ENCODE measurements at regions not wholly inside any gene's neighbourhood (a gene's known extent, or its start where the extent isn't known, plus 50 kb on each side); places are given as distances from the start of the nearest gene placed in this dataset.

DNA sequence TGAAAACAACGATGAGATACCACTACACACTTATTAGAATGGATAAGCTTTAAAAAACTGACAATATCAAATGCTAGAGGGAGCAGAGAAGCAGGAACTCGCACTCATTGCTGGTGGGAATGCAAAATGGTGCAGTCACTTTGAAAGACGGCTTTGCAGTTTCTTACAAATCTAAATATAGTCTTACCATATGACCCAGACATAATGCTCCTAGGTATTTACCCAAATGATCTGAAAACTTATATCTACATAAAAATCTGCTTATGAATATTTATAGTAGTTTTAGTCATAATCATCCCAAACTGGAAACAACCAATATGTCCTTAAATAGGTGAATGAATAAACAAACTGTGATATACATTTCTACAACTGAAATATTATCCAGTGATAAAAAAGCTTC is 430.9 kb downstream of the MATN1 start:
- no peak for DNase-seq (ENCODE audit: low read depth)
- H3K4me3 ChIP-seq (ENCODE audit: low read depth, low read length), result no peak overlapping the region
- TF ChIP-seq, protein P1, sequence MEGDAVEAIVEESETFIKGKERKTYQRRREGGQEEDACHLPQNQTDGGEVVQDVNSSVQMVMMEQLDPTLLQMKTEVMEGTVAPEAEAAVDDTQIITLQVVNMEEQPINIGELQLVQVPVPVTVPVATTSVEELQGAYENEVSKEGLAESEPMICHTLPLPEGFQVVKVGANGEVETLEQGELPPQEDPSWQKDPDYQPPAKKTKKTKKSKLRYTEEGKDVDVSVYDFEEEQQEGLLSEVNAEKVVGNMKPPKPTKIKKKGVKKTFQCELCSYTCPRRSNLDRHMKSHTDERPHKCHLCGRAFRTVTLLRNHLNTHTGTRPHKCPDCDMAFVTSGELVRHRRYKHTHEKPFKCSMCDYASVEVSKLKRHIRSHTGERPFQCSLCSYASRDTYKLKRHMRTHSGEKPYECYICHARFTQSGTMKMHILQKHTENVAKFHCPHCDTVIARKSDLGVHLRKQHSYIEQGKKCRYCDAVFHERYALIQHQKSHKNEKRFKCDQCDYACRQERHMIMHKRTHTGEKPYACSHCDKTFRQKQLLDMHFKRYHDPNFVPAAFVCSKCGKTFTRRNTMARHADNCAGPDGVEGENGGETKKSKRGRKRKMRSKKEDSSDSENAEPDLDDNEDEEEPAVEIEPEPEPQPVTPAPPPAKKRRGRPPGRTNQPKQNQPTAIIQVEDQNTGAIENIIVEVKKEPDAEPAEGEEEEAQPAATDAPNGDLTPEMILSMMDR (IDR thresholded peaks at IDR 0.05; ENCODE audit: low read depth, low read length), result no peak
- TF ChIP-seq, protein P2, sequence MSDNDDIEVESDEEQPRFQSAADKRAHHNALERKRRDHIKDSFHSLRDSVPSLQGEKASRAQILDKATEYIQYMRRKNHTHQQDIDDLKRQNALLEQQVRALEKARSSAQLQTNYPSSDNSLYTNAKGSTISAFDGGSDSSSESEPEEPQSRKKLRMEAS (IDR thresholded peaks at IDR 0.05; ENCODE audit: low read depth, low read length), result no peak
- no peak for TF ChIP-seq POLR2A (IDR thresholded peaks at IDR 0.05; ENCODE audit: extremely low read depth, insufficient read length)
- no peak for TF ChIP-seq MYC (IDR thresholded peaks at IDR 0.05; ENCODE audit: low read depth, low read length)

DNA sequence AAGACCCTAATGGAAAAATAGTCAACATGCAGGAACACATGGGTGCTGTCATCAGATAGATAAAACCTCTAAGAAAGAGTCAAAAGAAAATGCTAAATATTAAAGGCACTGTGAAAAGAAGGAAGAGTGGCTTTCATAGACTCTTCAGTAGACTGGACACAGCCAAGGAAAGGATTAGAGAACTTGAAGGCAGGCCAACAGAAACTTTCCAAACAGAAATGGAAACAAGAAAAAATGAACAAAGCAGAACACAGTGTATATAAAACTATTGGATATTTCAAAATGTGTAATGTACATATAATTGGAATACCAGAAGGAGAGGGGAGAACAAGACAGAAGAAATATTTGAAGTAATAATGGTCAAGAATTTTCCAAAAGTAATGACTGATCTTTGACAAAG is 431.9 kb downstream of the MATN1 start:
- DNase-seq (ENCODE audit: low read depth), result no peak
- H3K4me3 ChIP-seq (ENCODE audit: low read depth, low read length), result no peak overlapping the region
- no peak for TF ChIP-seq MYC (IDR thresholded peaks at IDR 0.05; ENCODE audit: low read depth, low read length)
- TF ChIP-seq, protein P1 (IDR thresholded peaks at IDR 0.05; ENCODE audit: low read depth, low read length), result no peak
- TF ChIP-seq, protein P2 (IDR thresholded peaks at IDR 0.05; ENCODE audit: low read depth, low read length), result no peak
- no peak for TF ChIP-seq POLR2A (IDR thresholded peaks at IDR 0.05; ENCODE audit: extremely low read depth, insufficient read length)

DNA sequence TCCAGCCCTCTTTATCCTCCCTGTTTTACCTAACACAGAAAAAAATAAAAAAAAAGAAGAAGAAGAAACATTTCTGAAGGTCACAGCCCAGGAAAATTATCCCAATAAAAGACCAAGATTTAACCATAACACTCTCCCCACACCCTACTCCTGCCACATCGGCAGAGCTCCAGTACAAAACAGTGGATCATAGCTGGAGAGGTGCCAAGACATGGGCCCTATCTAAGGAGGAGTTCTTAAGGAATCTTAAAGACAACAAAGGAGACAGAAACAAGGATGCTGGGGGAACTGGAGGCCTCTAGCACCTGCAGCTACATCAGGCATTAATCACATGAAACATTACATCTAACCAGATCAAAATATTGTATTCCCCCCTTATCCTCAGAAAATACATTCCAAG is 432.8 kb downstream of the MATN1 start:
- TF ChIP-seq, protein P1 (IDR thresholded peaks at IDR 0.05; ENCODE audit: low read depth, low read length), result no peak
- TF ChIP-seq, protein P2 (IDR thresholded peaks at IDR 0.05; ENCODE audit: low read depth, low read length), result no peak
- no peak for TF ChIP-seq MYC (IDR thresholded peaks at IDR 0.05; ENCODE audit: low read depth, low read length)
- TF ChIP-seq POLR2A (IDR thresholded peaks at IDR 0.05; ENCODE audit: extremely low read depth, insufficient read length), result no peak
- no peak for DNase-seq (ENCODE audit: low read depth)
- no peak overlapping the region for H3K4me3 ChIP-seq (ENCODE audit: low read depth, low read length)

DNA sequence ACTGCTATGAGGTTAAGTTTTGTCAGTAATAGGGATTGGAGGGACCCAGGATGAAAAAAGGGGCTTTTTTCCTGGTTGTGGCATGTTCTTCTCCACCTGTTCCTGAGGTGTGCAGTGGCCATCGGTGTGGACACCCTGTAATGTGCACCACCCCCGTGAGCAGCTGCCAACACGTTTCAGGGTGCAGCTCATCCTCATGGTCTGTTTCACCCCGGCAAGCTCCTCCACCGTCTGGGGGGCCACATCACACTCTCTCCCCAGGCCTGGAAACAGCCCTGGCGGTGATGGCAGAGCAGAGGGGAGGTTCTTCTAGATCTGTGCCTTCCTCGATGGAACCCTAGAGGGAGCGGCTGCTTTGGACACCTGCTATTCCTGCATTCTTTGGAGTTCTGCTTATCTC is 435.4 kb downstream of the MATN1 start:
- DNase-seq (ENCODE audit: low read depth), result no peak
- H3K4me3 ChIP-seq (ENCODE audit: low read depth, low read length), result no peak overlapping the region
- TF ChIP-seq, protein P1 (IDR thresholded peaks at IDR 0.05; ENCODE audit: low read depth, low read length), result no peak
- TF ChIP-seq, protein P2 (IDR thresholded peaks at IDR 0.05; ENCODE audit: low read depth, low read length), result no peak

DNA sequence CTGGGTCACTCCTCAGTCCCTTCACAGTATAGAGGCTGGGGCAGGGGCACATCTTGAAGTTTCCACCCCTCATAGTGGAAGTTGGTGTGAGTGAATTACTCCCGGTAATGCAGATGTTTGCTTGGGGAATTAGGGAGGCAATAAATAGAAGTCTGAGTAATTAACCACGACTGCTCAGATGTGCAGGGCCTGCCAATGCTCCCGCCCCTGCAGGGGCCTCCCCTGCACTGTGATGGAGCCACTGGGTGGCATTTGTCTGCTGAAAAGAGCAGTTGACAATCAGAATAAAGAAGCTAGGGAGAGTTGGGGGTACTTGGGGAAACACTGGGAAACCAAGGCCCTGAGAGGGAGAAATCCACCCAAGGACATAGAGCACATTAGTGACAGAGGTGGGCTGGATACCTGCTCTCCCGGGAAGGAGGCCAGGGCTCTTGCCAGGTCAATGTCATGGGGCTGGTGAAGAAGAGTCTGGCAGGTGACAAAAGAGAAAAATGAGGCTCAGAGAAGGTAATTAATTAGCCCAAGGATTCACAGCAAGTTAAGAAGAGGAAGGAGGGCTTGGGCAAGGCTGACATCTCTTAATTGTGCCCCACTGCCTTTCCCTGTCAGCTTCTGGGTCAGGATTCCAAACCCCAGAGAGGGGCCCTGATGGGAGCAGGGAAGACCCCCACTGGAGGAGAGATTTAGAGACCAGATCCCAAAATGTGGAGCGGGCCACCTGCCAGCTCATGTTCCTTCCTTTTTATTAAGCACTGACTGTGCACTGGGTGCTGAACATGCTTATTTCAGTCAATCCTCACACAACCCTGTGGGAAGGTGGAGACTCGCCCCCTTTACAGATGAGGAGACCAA is 436.2 kb downstream of the MATN1 start:
- TF ChIP-seq, protein P1 (IDR thresholded peaks at IDR 0.05; ENCODE audit: low read depth, low read length), result no peak
- no peak for TF ChIP-seq MYC (IDR thresholded peaks at IDR 0.05; ENCODE audit: low read depth, low read length)
- TF ChIP-seq, protein P2 (IDR thresholded peaks at IDR 0.05; ENCODE audit: low read depth, low read length), result no peak
- TF ChIP-seq POLR2A (IDR thresholded peaks at IDR 0.05; ENCODE audit: extremely low read depth, insufficient read length), result no peak
- H3K4me3 ChIP-seq (ENCODE audit: low read depth, low read length), result no peak overlapping the region
- DNase-seq (ENCODE audit: low read depth), result no peak

Data from NB4 (cell line).